WTC11 (cell line): ENCODE measurements at regions not wholly inside any gene's neighbourhood (a gene's known extent, or its start where the extent isn't known, plus 50 kb on each side); places are given as distances from the start of the nearest gene placed in this dataset.

Source experiments
- ATF3 ChIP-seq: sonication (generic); formaldehyde crosslinking; conservative IDR thresholded peaks from 2 replicates; pipeline ENCODE4 v1.8.1; 2022; ENCODE audit warnings: mild to moderate bottlenecking, missing genetic modification reagents
- CTCF ChIP-seq: fragments of 200-600 bp; IDR thresholded peaks from 2 replicates; pipeline ENCODE4 v1.8.0; 2022; ENCODE audit warnings: antibody characterized with exemption
- ERG ChIP-seq: fragments of 250-450 bp; sonication (Bioruptor Pico); IDR thresholded peaks from 2 replicates; pipeline ENCODE4 v1.8.0; 2021; ENCODE audit warnings: mild to moderate bottlenecking
- ESRRA ChIP-seq: sonication (generic); formaldehyde crosslinking; IDR thresholded peaks from 2 replicates; pipeline ENCODE4 v1.8.1; 2022; ENCODE audit warnings: mild to moderate bottlenecking, missing genetic modification reagents, borderline replicate concordance
- MLX ChIP-seq: sonication (generic); formaldehyde crosslinking; IDR thresholded peaks from 2 replicates; pipeline ENCODE4 v1.8.1; 2023; ENCODE audit warnings: mild to moderate bottlenecking, missing genetic modification reagents, moderate library complexity
- USF2 ChIP-seq: sonication (generic); formaldehyde crosslinking; IDR thresholded peaks from 2 replicates; pipeline ENCODE4 v1.8.1; 2023; ENCODE audit warnings: mild to moderate bottlenecking, missing genetic modification reagents, moderate library complexity
- ZBTB43 ChIP-seq: sonication (generic); formaldehyde crosslinking; IDR thresholded peaks from 2 replicates; pipeline ENCODE4 v1.8.1; 2023; ENCODE audit warnings: mild to moderate bottlenecking, missing genetic modification reagents

- TF ChIP-seq USF2, result no peak
- no peak for TF ChIP-seq ZBTB43 (CRISPR knock-in tag)
- TF ChIP-seq ESRRA (CRISPR knock-in tag), result no peak
- no peak for TF ChIP-seq MLX
- TF ChIP-seq CTCF, result no peak
- TF ChIP-seq ERG, result no peak
- TF ChIP-seq ATF3 (CRISPR knock-in tag), result no peak
Observed at GRCh38 chr21:33969581-33969980, 54.0 kb upstream of the ATP5PO start.
